ENCODE measurements at regions not wholly inside any gene's neighbourhood (a gene's known extent, or its start where the extent isn't known, plus 50 kb on each side); places are given as distances from the start of the nearest gene placed in this dataset.

DNA sequence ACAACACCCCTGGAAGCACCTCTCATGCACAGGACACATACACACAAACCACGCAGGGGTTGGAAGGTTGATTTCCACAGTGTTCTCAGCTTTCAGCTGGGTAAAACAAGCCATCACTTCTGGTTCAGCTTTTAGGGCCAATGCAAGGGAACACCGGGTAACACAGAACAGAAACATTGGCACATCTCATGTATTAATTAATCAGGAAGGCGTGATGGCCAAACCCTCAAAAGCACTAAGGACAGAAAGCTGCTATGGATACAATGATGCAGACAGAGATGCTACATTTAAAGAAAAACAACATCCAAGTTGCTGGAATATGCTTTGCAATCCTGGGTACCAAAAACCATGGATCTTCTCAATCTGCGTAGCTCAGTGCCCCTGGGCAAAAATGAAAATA is 104.3 kb upstream of the BEND6 start:
- H3K27ac ChIP-seq (ENCODE audit: low read length) = no peak overlapping the region
- peak overlapping the region; percentile 77; the same call in 1 of the 2 replicates for H3K4me3 ChIP-seq (ENCODE audit: low read length)

DNA sequence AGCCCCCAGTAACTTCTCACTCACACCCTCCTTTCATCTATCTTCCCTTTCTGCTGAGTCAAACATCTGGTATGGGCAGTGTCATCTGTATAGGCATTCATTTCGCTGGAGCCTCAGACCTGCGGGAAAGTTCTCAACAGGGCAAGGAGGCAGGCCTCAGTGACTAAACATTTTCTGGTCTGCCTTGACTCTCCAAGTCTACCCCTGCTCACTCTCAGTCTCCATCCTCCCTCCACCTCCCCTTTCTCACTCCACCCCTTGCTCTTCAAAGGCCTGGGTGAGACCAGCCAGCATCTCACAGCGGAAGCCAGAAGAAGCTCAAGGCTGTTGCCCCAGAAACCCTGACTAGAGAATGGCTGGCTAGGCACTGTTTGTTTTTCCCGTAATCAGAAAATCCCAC is 105.0 kb upstream of the BEND6 start:
- no CpG with 5 or more reads among the region's 4 CpGs for WGBS (ENCODE audit: insufficient coverage, insufficient read length)
- Histone ChIP-seq H3K4me3 (ENCODE audit: low read length) (no peak overlapping the region), H3K4me1 (ENCODE audit: control insufficient read depth, insufficient read depth, low read length) (peaks cover 4% of the 10 kb centered on the region), H3K9me3 (ENCODE audit: control insufficient read depth, insufficient read depth, low read length) (no peaks in the 10 kb centered on the region), H3K27ac (ENCODE audit: low read length) (no peak overlapping the region), H3K36me3 (ENCODE audit: control insufficient read depth, insufficient read depth, low read length) (no peaks in the 10 kb centered on the region), H3K27me3 (ENCODE audit: control insufficient read depth, insufficient read depth, low read length) (no peaks in the 10 kb centered on the region)
- no peak for DNase-seq (ENCODE audit: low read depth, low spot score)

More for the DNA sequence above, 104.3 kb upstream of the BEND6 start:
- no CpG with 5 or more reads among the region's 4 CpGs for WGBS (ENCODE audit: insufficient coverage, insufficient read length)
- DNase-seq (ENCODE audit: low read depth, low spot score) = no peak
- Histone ChIP-seq H3K9me3 (ENCODE audit: control insufficient read depth, insufficient read depth, low read length) (no peaks in the 10 kb centered on the region), H3K36me3 (ENCODE audit: control insufficient read depth, insufficient read depth, low read length) (no peaks in the 10 kb centered on the region), H3K4me1 (ENCODE audit: control insufficient read depth, insufficient read depth, low read length) (peaks cover 4% of the 10 kb centered on the region), H3K27me3 (ENCODE audit: control insufficient read depth, insufficient read depth, low read length) (no peaks in the 10 kb centered on the region)

DNA sequence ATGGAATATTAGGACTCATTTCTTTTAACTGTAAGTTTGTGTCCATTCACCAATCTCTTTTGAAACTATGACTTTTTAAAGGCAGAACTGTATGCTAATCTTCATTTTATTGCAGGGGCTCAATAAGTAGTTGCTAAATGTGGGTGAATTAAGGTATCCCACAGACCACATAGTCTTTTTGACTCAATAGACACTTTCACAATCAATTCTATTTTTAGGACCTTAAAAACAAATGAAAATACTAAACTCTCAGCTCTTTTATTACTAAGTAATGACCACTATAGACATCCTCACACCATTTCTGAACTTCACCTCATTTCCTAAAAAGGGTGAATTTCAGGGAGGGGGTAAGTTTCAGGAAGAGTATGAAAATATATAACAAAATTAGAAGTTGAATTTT is 106.8 kb upstream of the BEND6 start:
- Histone ChIP-seq H3K36me3 (ENCODE audit: control insufficient read depth, insufficient read depth, low read length) (no peaks in the 10 kb centered on the region), H3K27me3 (ENCODE audit: control insufficient read depth, insufficient read depth, low read length) (no peaks in the 10 kb centered on the region), H3K9me3 (ENCODE audit: control insufficient read depth, insufficient read depth, low read length) (no peaks in the 10 kb centered on the region), H3K4me1 (ENCODE audit: control insufficient read depth, insufficient read depth, low read length) (peaks cover 4% of the 10 kb centered on the region), H3K4me3 (ENCODE audit: low read length) (no peak overlapping the region), H3K27ac (ENCODE audit: low read length) (no peak overlapping the region)
- DNase-seq (ENCODE audit: low read depth, low spot score) = no peak

- 100% methylated on average over 1 of the region's 3 CpGs for WGBS (ENCODE audit: insufficient coverage, insufficient read length)
- Histone ChIP-seq H3K36me3 (ENCODE audit: control insufficient read depth, insufficient read depth, low read length) (no peaks in the 10 kb centered on the region), H3K27me3 (ENCODE audit: control insufficient read depth, insufficient read depth, low read length) (no peaks in the 10 kb centered on the region), H3K4me1 (ENCODE audit: control insufficient read depth, insufficient read depth, low read length) (no peaks in the 10 kb centered on the region; the same call in 1 of the 2 replicates), H3K4me3 (ENCODE audit: low read length) (no peak overlapping the region), H3K9me3 (ENCODE audit: control insufficient read depth, insufficient read depth, low read length) (no peaks in the 10 kb centered on the region), H3K27ac (ENCODE audit: low read length) (no peak overlapping the region)
- no peak for DNase-seq (ENCODE audit: low read depth, low spot score)
Observed at GRCh38 chr6:56845032-56845431, 109.9 kb upstream of the BEND6 start.

GRCh38 chr6:56843476-56844349 is 111.2 kb upstream of the BEND6 start:
- H3K27ac ChIP-seq (ENCODE audit: low read length) = no peak overlapping the region
- H3K27me3 ChIP-seq (ENCODE audit: control insufficient read depth, insufficient read depth, low read length) = no peaks in the 10 kb centered on the region
- no peaks in the 10 kb centered on the region for H3K36me3 ChIP-seq (ENCODE audit: control insufficient read depth, insufficient read depth, low read length)
- no CpG with 5 or more reads among the region's 87 CpGs for WGBS (ENCODE audit: insufficient coverage, insufficient read length)
- no peaks in the 10 kb centered on the region for H3K4me1 ChIP-seq (ENCODE audit: control insufficient read depth, insufficient read depth, low read length)
- H3K4me3 ChIP-seq (ENCODE audit: low read length) = peak overlapping the region; percentile 70; the same call in 1 of the 2 replicates
- no peaks in the 10 kb centered on the region for H3K9me3 ChIP-seq (ENCODE audit: control insufficient read depth, insufficient read depth, low read length)
- peak; percentile 57 for DNase-seq (ENCODE audit: low read depth, low spot score)

DNA sequence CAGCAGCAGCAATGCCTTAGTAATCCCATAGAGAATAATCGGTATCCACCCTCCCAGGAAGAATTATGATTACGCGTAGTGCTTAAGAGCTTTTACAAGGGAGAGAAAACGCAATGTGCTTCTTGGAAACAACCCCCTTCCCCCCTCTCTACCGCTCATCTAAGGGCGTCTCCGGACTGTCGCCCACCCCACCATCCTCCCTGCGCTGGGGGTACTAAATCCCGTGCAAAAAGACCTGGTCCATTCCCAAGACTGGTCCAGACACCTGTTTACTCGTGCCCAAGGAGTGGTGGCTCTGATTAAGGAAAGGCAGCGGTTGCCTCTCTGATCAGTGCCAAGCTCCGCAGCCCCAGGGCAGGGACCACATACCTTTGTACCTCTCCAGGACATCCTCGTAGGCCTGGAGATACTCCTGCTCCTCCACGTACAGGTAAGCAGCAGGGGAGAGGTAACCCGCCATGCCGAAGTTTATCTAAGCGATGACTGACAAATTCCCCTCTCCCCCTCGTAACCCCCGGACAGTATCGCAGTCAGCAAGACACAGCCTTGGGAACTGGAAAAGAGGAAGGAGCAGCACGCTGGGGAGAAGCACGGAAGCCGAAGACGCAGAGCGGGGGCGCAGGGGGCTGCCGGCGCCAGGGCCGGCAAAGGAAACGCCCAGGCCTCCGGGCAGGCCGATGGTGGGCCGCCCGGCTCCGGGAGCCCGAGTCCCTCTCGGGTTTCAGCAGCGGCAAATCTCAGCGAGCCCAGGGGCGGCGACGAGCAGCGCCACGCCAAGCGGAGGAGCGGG is 112.0 kb upstream of the BEND6 start:
- Histone ChIP-seq H3K27me3 (ENCODE audit: control insufficient read depth, insufficient read depth, low read length) (no peaks in the 10 kb centered on the region), H3K36me3 (ENCODE audit: control insufficient read depth, insufficient read depth, low read length) (no peaks in the 10 kb centered on the region), H3K27ac (ENCODE audit: low read length) (no peak overlapping the region), H3K9me3 (ENCODE audit: control insufficient read depth, insufficient read depth, low read length) (no peaks in the 10 kb centered on the region), H3K4me3 (ENCODE audit: low read length) (peak overlapping the region; percentile 70), H3K4me1 (ENCODE audit: control insufficient read depth, insufficient read depth, low read length) (no peaks in the 10 kb centered on the region)
- WGBS (ENCODE audit: insufficient coverage, insufficient read length) = no CpG with 5 or more reads among the region's 47 CpGs
- no peak for DNase-seq (ENCODE audit: low read depth, low spot score)

DNA sequence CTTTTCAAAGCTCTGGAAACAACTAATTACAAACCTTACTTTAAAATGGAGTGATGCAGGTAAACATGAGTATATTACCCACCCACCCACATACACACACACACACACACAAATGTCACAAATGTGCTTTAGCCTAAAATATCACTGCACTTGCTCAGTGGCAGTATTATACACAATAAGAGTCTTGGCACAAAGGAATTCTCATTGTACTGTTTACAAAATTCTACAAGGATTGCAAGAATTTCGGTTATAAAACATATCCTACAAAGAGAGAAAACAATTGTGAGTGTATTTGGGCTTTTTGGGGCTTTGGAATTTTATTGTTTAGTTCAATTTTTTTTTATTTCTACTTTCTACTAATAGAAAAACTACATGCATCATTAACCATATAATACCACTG is 113.2 kb upstream of the BEND6 start:
- Histone ChIP-seq H3K4me1 (ENCODE audit: control insufficient read depth, insufficient read depth, low read length) (peaks cover 2% of the 10 kb centered on the region; the same call in 1 of the 2 replicates), H3K27ac (ENCODE audit: low read length) (no peak overlapping the region), H3K4me3 (ENCODE audit: low read length) (no peak overlapping the region), H3K27me3 (ENCODE audit: control insufficient read depth, insufficient read depth, low read length) (no peaks in the 10 kb centered on the region), H3K9me3 (ENCODE audit: control insufficient read depth, insufficient read depth, low read length) (no peaks in the 10 kb centered on the region), H3K36me3 (ENCODE audit: control insufficient read depth, insufficient read depth, low read length) (no peaks in the 10 kb centered on the region)
- no CpG with 5 or more reads among the region's 1 CpG for WGBS (ENCODE audit: insufficient coverage, insufficient read length)
- DNase-seq (ENCODE audit: low read depth, low spot score) = no peak

DNA sequence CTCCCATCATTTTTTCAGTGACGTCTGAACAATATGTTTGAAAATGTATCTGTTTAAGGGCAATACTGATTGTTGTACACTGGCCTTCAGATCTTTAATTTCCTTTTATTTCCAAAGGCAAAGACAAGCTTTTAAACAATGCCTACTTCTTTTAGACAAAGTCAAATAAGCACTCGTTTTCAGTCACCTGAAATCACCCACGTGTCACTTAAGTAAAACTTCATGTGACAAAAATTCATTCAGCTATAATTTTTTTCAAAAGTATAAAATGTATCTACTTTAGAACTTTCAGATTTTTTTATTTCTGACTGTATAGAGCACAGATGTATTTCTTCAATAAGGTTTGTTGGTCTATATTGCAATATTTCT is 113.5 kb upstream of the BEND6 start:
- H3K36me3 ChIP-seq (ENCODE audit: control insufficient read depth, insufficient read depth, low read length) = no peaks in the 10 kb centered on the region
- no peaks in the 10 kb centered on the region for H3K27me3 ChIP-seq (ENCODE audit: control insufficient read depth, insufficient read depth, low read length)
- no peak for DNase-seq (ENCODE audit: low read depth, low spot score)
- no CpG with 5 or more reads among the region's 3 CpGs for WGBS (ENCODE audit: insufficient coverage, insufficient read length)
- no peak overlapping the region for H3K4me3 ChIP-seq (ENCODE audit: low read length)
- H3K27ac ChIP-seq (ENCODE audit: low read length) = no peak overlapping the region
- H3K9me3 ChIP-seq (ENCODE audit: control insufficient read depth, insufficient read depth, low read length) = no peaks in the 10 kb centered on the region
- H3K4me1 ChIP-seq (ENCODE audit: control insufficient read depth, insufficient read depth, low read length) = peaks cover 2% of the 10 kb centered on the region; the same call in 1 of the 2 replicates

- no CpG with 5 or more reads among the region's 6 CpGs for WGBS (ENCODE audit: insufficient coverage, insufficient read length)
- no peaks in the 10 kb centered on the region for H3K36me3 ChIP-seq (ENCODE audit: control insufficient read depth, insufficient read depth, low read length)
- no peak for DNase-seq (ENCODE audit: low read depth, low spot score)
- no peaks in the 10 kb centered on the region for H3K27me3 ChIP-seq (ENCODE audit: control insufficient read depth, insufficient read depth, low read length)
- peaks cover 2% of the 10 kb centered on the region; the same call in 1 of the 2 replicates for H3K4me1 ChIP-seq (ENCODE audit: control insufficient read depth, insufficient read depth, low read length)
- no peaks in the 10 kb centered on the region for H3K9me3 ChIP-seq (ENCODE audit: control insufficient read depth, insufficient read depth, low read length)
- no peak overlapping the region for H3K27ac ChIP-seq (ENCODE audit: low read length)
- H3K4me3 ChIP-seq (ENCODE audit: low read length) = no peak overlapping the region
Observed at GRCh38 chr6:56840467-56841380, 114.2 kb upstream of the BEND6 start.

All from iPS DF 6.9 (cell line).